ENCODE measurements at regions not wholly inside any gene's neighbourhood (a gene's known extent, or its start where the extent isn't known, plus 50 kb on each side); places are given as distances from the start of the nearest gene placed in this dataset.
"Not testable (repeated sequence)": the region's sequence is repeated elsewhere in the genome, so short reads cannot be mapped to it uniquely, and the experiment has no call there.

- Histone ChIP-seq H3K9me3 (ENCODE audit: control insufficient read depth, low read length) (no peaks in the 10 kb centered on the region), H3K27me3 (ENCODE audit: control insufficient read depth, insufficient read depth) (peaks cover 2% of the 10 kb centered on the region), H3K4me1 (ENCODE audit: control insufficient read depth, insufficient read depth, low read length) (no peaks in the 10 kb centered on the region), H3K27ac (ENCODE audit: low read length) (no peak overlapping the region), H3K4me3 (ENCODE audit: low read length) (no peak overlapping the region)
- intact Hi-C loops (cut with DNase I): no loop called here
- ATAC-seq (no peak), DNase-seq (no peak)
- 40% methylated on average over 4 of the region's 4 CpGs for WGBS
Observed at GRCh38 chr9:21533597-21533996, 51.5 kb upstream of the IFNE start.

DNA sequence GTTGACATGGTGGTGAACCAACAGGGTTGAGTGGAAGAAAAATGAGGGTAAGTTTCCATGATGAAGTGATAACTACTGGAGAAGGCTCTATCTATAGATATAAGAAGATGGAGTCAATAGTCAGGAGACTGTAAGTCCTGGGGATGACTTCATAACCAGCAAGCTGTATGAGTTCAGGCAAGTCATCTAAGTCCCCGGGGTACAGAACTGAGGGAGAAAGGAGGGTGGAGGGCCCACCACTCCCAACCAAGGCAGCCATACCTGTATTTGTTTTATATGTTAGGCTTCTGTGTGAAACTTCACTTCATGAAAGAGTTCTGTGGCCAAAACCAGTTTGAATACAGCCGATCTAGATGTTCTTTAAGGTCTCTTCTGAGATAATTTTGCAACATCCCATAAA is 53.3 kb upstream of the IFNE start:
- no peak overlapping the region for H3K27ac ChIP-seq (ENCODE audit: low read length)
- no peaks in the 10 kb centered on the region for H3K9me3 ChIP-seq (ENCODE audit: control insufficient read depth, low read length)
- no peaks in the 10 kb centered on the region for H3K4me1 ChIP-seq (ENCODE audit: control insufficient read depth, insufficient read depth, low read length)
- ATAC-seq (no peak), DNase-seq (no peak)
- intact Hi-C loops (cut with DNase I): no loop called here
- peaks cover 2% of the 10 kb centered on the region for H3K27me3 ChIP-seq (ENCODE audit: control insufficient read depth, insufficient read depth)
- H3K4me3 ChIP-seq (ENCODE audit: low read length): no peak overlapping the region
- 86% methylated on average over 2 of the region's 2 CpGs for WGBS

DNA sequence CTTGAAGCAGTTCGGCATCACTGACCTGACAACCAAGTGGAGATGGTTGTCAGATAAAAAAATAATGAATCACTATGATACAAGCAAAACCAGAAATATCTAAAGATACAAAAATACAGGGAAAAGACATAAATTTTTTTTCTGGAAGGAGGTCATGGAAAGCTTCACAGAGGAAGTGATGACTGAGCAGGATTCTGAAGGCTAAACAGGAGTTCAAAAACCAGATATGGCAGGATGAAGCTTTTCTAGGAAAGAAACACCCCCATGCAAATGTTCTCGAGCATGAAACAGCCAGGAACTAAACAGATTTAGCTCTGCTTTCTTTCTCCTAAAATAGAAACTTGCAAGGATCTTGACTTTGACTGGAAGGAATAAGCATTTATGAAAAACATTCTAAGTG is 60.7 kb upstream of the IFNE start:
- 52% methylated on average over 2 of the region's 2 CpGs for WGBS
- ATAC-seq (no peak), DNase-seq (no peak)
- Histone ChIP-seq H3K27me3 (ENCODE audit: control insufficient read depth, insufficient read depth) (no peaks in the 10 kb centered on the region), H3K9me3 (ENCODE audit: control insufficient read depth, low read length) (no peaks in the 10 kb centered on the region), H3K27ac (ENCODE audit: low read length) (no peak overlapping the region), H3K4me3 (ENCODE audit: low read length) (no peak overlapping the region), H3K4me1 (ENCODE audit: control insufficient read depth, insufficient read depth, low read length) (no peaks in the 10 kb centered on the region)
- intact Hi-C loops (cut with DNase I): no loop called here

GRCh38 chr9:21543187-21543586 is 61.1 kb upstream of the IFNE start:
- WGBS: 74% methylated on average over 4 of the region's 4 CpGs
- ATAC-seq (no peak), DNase-seq (no peak)
- H3K27me3 ChIP-seq (ENCODE audit: control insufficient read depth, insufficient read depth): no peaks in the 10 kb centered on the region
- H3K27ac ChIP-seq (ENCODE audit: low read length): no peak overlapping the region
- no peaks in the 10 kb centered on the region for H3K9me3 ChIP-seq (ENCODE audit: control insufficient read depth, low read length)
- H3K4me1 ChIP-seq (ENCODE audit: control insufficient read depth, insufficient read depth, low read length): no peaks in the 10 kb centered on the region
- intact Hi-C loops (cut with DNase I): no loop called here
- no peak overlapping the region for H3K4me3 ChIP-seq (ENCODE audit: low read length)

DNA sequence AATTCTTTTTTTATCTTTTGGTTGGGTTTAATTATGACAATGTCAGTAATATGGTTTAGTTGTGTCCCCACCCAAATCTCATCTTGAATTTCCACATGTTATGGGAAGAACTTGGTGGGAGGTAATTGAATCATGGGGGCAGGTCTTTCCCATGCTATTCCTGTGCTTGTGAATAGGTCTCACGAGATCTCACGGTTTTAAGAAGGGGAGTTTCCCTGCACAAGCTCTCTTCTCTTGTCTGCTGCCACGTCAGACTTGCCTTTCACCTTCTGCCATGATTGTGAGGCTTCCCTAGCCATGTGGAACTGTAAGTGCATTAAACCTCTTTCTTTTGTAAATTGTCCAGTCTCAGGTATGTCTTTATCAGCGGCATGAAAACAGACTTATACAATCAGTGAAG is 61.7 kb upstream of the IFNE start:
- DNase-seq; ATAC-seq; H3K27me3 ChIP-seq (ENCODE audit: control insufficient read depth, insufficient read depth); H3K9me3 ChIP-seq (ENCODE audit: control insufficient read depth, low read length); intact Hi-C loops (cut with DNase I); H3K4me3 ChIP-seq (ENCODE audit: low read length); H3K27ac ChIP-seq (ENCODE audit: low read length); H3K4me1 ChIP-seq (ENCODE audit: control insufficient read depth, insufficient read depth, low read length): not testable (repeated sequence)
- WGBS: 75% methylated on average over 4 of the region's 4 CpGs

GRCh38 chr9:21546949-21547348 is 64.8 kb upstream of the IFNE start:
- Histone ChIP-seq H3K4me3 (ENCODE audit: low read length) (no peak overlapping the region), H3K9me3 (ENCODE audit: control insufficient read depth, low read length) (no peaks in the 10 kb centered on the region), H3K4me1 (ENCODE audit: control insufficient read depth, insufficient read depth, low read length) (no peaks in the 10 kb centered on the region), H3K27ac (ENCODE audit: low read length) (no peak overlapping the region), H3K27me3 (ENCODE audit: control insufficient read depth, insufficient read depth) (no peaks in the 10 kb centered on the region)
- intact Hi-C loops (cut with DNase I): no loop called here
- ATAC-seq (no peak), DNase-seq (no peak)
- 84% methylated on average over 1 of the region's 1 CpG for WGBS

DNA sequence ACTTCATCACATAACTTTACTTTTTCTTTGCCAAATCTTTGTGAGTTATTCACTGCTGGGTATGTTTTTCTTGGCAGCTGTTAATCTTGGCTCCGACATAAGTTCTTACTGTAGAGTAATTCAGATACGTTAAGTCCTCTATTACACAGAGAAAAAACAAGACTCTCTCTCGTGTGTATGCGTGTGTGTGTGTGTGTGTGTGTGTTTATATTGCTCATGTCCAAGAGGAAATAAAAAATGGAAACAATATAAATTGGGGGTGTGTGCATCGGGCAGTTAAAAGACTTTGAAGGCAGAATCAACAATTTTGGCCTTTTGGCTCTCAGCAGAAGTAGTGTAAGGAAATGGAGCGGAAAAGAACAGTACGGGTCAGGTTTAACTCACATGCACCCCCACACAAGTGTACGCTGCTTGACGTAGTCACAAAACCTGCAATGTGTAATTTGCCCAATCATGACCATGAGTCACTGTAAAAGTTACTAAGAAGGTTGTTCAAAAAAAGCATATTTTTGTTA is 67.2 kb upstream of the IFNE start:
- peak; percentile 70 to 80 for ATAC-seq
- no peaks in the 10 kb centered on the region for H3K9me3 ChIP-seq (ENCODE audit: control insufficient read depth, low read length)
- no peak overlapping the region for H3K4me3 ChIP-seq (ENCODE audit: low read length)
- no peaks in the 10 kb centered on the region for H3K4me1 ChIP-seq (ENCODE audit: control insufficient read depth, insufficient read depth, low read length)
- no peak overlapping the region for H3K27ac ChIP-seq (ENCODE audit: low read length)
- 36% methylated on average over 9 of the region's 9 CpGs for WGBS
- no peak for DNase-seq
- intact Hi-C loops (cut with DNase I): no loop called here
- no peaks in the 10 kb centered on the region for H3K27me3 ChIP-seq (ENCODE audit: control insufficient read depth, insufficient read depth)

DNA sequence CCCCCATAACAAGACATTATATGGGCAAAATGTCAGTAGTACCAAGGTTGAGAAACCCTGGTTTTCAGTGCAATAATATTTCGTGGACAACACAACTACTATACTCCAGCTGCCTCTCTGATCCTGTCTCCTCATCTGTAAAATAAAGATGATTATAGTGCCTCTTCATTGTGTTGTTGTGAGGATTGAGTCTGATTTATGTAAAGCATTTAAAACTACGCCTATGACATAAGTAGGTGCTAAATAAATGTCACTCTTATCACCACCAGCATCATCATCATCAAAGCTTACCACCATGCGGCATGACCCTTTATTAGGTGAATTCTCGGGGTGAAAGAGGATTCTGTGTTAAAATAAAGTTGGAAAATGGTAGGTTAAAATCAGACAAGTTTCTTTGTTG is 67.8 kb upstream of the IFNE start:
- no peak overlapping the region for H3K27ac ChIP-seq (ENCODE audit: low read length)
- no peaks in the 10 kb centered on the region for H3K4me1 ChIP-seq (ENCODE audit: control insufficient read depth, insufficient read depth, low read length)
- no peak overlapping the region for H3K4me3 ChIP-seq (ENCODE audit: low read length)
- H3K9me3 ChIP-seq (ENCODE audit: control insufficient read depth, low read length): no peaks in the 10 kb centered on the region
- intact Hi-C loops (cut with DNase I): no loop called here
- 78% methylated on average over 4 of the region's 4 CpGs for WGBS
- DNase-seq: no peak
- H3K27me3 ChIP-seq (ENCODE audit: control insufficient read depth, insufficient read depth): no peaks in the 10 kb centered on the region
- no peak for ATAC-seq

GRCh38 chr9:21550392-21550791 is 68.3 kb upstream of the IFNE start:
- intact Hi-C loops (cut with DNase I): no loop called here
- ATAC-seq (no peak), DNase-seq (no peak)
- H3K4me1 ChIP-seq (ENCODE audit: control insufficient read depth, insufficient read depth, low read length): no peaks in the 10 kb centered on the region
- no peak overlapping the region for H3K4me3 ChIP-seq (ENCODE audit: low read length)
- no peaks in the 10 kb centered on the region for H3K27me3 ChIP-seq (ENCODE audit: control insufficient read depth, insufficient read depth)
- no peaks in the 10 kb centered on the region for H3K9me3 ChIP-seq (ENCODE audit: control insufficient read depth, low read length)
- H3K27ac ChIP-seq (ENCODE audit: low read length): no peak overlapping the region
- WGBS: 82% methylated on average over 2 of the region's 2 CpGs

GRCh38 chr9:21551401-21551800 is 69.3 kb upstream of the IFNE start:
- DNase-seq (no peak), ATAC-seq (no peak)
- Histone ChIP-seq H3K27me3 (ENCODE audit: control insufficient read depth, insufficient read depth) (no peaks in the 10 kb centered on the region), H3K4me3 (ENCODE audit: low read length) (no peak overlapping the region), H3K9me3 (ENCODE audit: control insufficient read depth, low read length) (no peaks in the 10 kb centered on the region), H3K27ac (ENCODE audit: low read length) (no peak overlapping the region), H3K4me1 (ENCODE audit: control insufficient read depth, insufficient read depth, low read length) (no peaks in the 10 kb centered on the region)
- WGBS: 71% methylated on average over 2 of the region's 2 CpGs
- intact Hi-C loops (cut with DNase I): no loop called here

DNA sequence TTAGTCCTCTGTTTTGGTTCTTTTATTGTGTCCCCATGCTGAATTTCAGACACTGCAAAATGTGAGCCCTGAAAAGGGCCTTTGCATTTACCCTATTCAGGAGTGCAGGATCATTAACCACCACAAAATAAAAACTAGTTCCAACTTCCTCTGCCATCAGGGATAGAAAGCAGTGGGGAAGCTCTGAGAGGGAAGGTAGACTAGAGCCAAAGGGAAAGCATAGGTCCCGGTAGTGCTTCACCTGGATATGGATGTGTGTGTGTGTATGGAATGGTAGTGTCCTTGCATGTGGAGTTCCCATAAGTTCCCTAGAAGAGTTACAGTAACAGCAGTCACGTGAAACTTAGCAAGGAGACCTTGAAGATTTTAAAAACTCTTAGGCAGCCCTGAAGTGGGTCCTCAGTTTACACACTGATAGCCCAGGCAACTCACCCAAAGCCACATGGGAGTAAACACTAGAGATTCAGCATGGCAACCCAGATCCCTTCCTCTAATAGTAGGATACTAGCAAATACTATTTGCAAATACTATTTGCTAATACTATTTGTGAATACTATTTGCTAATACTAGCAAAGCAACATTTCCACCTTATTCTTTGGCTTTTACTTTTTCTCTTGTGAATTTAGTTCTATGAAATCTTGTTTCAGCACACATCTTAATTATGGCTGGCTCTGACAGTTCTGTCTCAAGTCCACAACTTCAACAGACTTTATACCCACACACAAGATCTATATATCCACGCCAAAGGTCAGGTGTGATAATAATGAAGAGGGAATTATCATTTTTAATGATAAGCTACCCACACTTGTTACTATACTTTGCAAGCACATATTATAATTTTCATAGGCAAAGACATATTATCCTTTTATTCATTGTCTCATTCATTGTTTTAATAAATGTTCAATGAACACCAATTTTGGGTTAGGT is 70.4 kb upstream of the IFNE start:
- H3K9me3 ChIP-seq (ENCODE audit: control insufficient read depth, low read length): no peaks in the 10 kb centered on the region
- 86% methylated on average over 3 of the region's 3 CpGs for WGBS

More for the DNA sequence above, 70.4 kb upstream of the IFNE start:
- Histone ChIP-seq H3K27me3 (ENCODE audit: control insufficient read depth, insufficient read depth) (no peaks in the 10 kb centered on the region), H3K27ac (ENCODE audit: low read length) (no peak overlapping the region), H3K4me3 (ENCODE audit: low read length) (no peak overlapping the region), H3K4me1 (ENCODE audit: control insufficient read depth, insufficient read depth, low read length) (no peaks in the 10 kb centered on the region)
- intact Hi-C loops (cut with DNase I): no loop called here
- no peak for ATAC-seq
- no peak for DNase-seq

Measured in right cardiac atrium (tissue), 5 donors.